ENCODE measurements at regions not wholly inside any gene's neighbourhood (a gene's known extent, or its start where the extent isn't known, plus 50 kb on each side); places are given as distances from the start of the nearest gene placed in this dataset.

GRCh38 chr4:124427095-124427767, 285.3 kb downstream of the ANKRD50 start:
- no peak overlapping the region for H3K27ac ChIP-seq
- DNase-seq (no peak), ATAC-seq (peak in 1 of 4 donors; percentile 42)
- intact Hi-C loops (cut with DNase I) = no loop called here
- no peaks in the 10 kb centered on the region for H3K36me3 ChIP-seq (ENCODE audit: insufficient read depth in 1 of 2, low read depth in 1 of 2)
- no peak overlapping the region for H3K4me3 ChIP-seq
- TF ChIP-seq CTCF (IDR thresholded peaks at IDR 0.05) = no peak
- WGBS, 3 donors = 72 to 82% (median 76%) methylated on average over 1 of the region's 1 CpG
- H3K9me3 ChIP-seq = no peaks in the 10 kb centered on the region
- peaks cover 3% of the 10 kb centered on the region for H3K4me1 ChIP-seq
- H3K27me3 ChIP-seq (ENCODE audit: insufficient read depth in 3 of 3, low read length in 2 of 3) = no peaks in the 10 kb centered on the region

- no peaks in the 10 kb centered on the region for H3K9me3 ChIP-seq
- intact Hi-C loops (cut with DNase I) = no loop called here
- H3K27me3 ChIP-seq (ENCODE audit: insufficient read depth in 3 of 3, low read length in 2 of 3) = no peaks in the 10 kb centered on the region
- WGBS, 3 donors = 87 to 93% (median 88%) methylated on average over 2 of the region's 2 CpGs
- no peaks in the 10 kb centered on the region for H3K36me3 ChIP-seq (ENCODE audit: insufficient read depth in 1 of 2, low read depth in 1 of 2)
- ATAC-seq = no peak
- no peak overlapping the region for H3K27ac ChIP-seq
- H3K4me3 ChIP-seq = no peak overlapping the region
- TF ChIP-seq CTCF (IDR thresholded peaks at IDR 0.05) = no peak
- peaks cover 3% of the 10 kb centered on the region for H3K4me1 ChIP-seq
- DNase-seq = no peak
Observed at GRCh38 chr4:124428648-124429047, 283.9 kb downstream of the ANKRD50 start.

GRCh38 chr4:124429746-124430250, 282.7 kb downstream of the ANKRD50 start:
- H3K4me1 ChIP-seq = peaks cover 3% of the 10 kb centered on the region
- H3K9me3 ChIP-seq = no peaks in the 10 kb centered on the region
- H3K27ac ChIP-seq = no peak overlapping the region
- H3K4me3 ChIP-seq = no peak overlapping the region
- ATAC-seq (no peak), DNase-seq (no peak)
- 58 to 69% (median 66%) methylated on average over 2 of the region's 2 CpGs for WGBS, 3 donors
- no peaks in the 10 kb centered on the region for H3K27me3 ChIP-seq (ENCODE audit: insufficient read depth in 3 of 3, low read length in 2 of 3)
- no peaks in the 10 kb centered on the region for H3K36me3 ChIP-seq (ENCODE audit: insufficient read depth in 1 of 2, low read depth in 1 of 2)
- intact Hi-C loops (cut with DNase I) = no loop called here
- TF ChIP-seq CTCF (IDR thresholded peaks at IDR 0.05) = no peak

GRCh38 chr4:124431653-124432192, 280.8 kb downstream of the ANKRD50 start:
- intact Hi-C loops (cut with DNase I) = no loop called here
- no peak for TF ChIP-seq CTCF (IDR thresholded peaks at IDR 0.05)
- H3K27me3 ChIP-seq (ENCODE audit: insufficient read depth in 3 of 3, low read length in 2 of 3) = no peaks in the 10 kb centered on the region
- WGBS, 3 donors = 74 to 78% (median 77%) methylated on average over 2 of the region's 2 CpGs
- H3K4me3 ChIP-seq = no peak overlapping the region
- ATAC-seq = no peak
- peaks cover 3% of the 10 kb centered on the region for H3K4me1 ChIP-seq
- H3K9me3 ChIP-seq = no peaks in the 10 kb centered on the region
- H3K27ac ChIP-seq = no peak overlapping the region
- no peak for DNase-seq
- no peaks in the 10 kb centered on the region for H3K36me3 ChIP-seq (ENCODE audit: insufficient read depth in 1 of 2, low read depth in 1 of 2)

Data from psoas muscle (tissue), 7 donors.